ENCODE measurements at regions not wholly inside any gene's neighbourhood (a gene's known extent, or its start where the extent isn't known, plus 50 kb on each side); places are given as distances from the start of the nearest gene placed in this dataset.

DNA sequence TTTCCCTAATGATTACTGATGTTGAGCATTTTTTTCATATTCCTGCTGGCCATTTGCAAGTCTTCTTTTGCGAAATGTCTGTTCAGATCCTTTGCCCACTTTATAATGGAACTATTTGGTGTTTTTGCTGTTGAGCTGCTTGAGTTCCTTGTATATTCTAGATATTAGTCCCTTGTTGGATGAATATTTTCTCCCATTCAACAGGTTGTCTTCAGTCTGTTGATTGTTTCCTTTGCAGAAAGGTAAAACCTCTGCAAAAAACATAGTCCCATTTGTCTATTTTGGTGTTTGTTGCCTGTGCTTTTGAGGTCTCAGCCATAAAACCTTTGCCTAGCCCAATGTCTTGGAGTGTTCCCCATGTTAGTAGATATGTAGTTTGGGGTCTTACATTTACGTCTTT lies 78.0 kb upstream of the GUCA2B start:
- TF ChIP-seq, protein P1, sequence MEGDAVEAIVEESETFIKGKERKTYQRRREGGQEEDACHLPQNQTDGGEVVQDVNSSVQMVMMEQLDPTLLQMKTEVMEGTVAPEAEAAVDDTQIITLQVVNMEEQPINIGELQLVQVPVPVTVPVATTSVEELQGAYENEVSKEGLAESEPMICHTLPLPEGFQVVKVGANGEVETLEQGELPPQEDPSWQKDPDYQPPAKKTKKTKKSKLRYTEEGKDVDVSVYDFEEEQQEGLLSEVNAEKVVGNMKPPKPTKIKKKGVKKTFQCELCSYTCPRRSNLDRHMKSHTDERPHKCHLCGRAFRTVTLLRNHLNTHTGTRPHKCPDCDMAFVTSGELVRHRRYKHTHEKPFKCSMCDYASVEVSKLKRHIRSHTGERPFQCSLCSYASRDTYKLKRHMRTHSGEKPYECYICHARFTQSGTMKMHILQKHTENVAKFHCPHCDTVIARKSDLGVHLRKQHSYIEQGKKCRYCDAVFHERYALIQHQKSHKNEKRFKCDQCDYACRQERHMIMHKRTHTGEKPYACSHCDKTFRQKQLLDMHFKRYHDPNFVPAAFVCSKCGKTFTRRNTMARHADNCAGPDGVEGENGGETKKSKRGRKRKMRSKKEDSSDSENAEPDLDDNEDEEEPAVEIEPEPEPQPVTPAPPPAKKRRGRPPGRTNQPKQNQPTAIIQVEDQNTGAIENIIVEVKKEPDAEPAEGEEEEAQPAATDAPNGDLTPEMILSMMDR (conservative IDR thresholded peaks at IDR 0.05; ENCODE audit: low read depth, low read length) = no peak
- TF ChIP-seq EZH2phosphoT487 (IDR thresholded peaks at IDR 0.05; ENCODE audit: borderline replicate concordance, low read length) = no peak
